ENCODE measurements at regions not wholly inside any gene's neighbourhood (a gene's known extent, or its start where the extent isn't known, plus 50 kb on each side); places are given as distances from the start of the nearest gene placed in this dataset.

- Histone ChIP-seq H3K9me3 (ENCODE audit: insufficient read depth, low read length) (no peaks in the 10 kb centered on the region), H3K9me2 (replicated peaks; ENCODE audit: insufficient read depth, low read length) (no peaks in the 10 kb centered on the region), H3K36me3 (ENCODE audit: low read length) (no peaks in the 10 kb centered on the region), H3K9ac (ENCODE audit: low read length) (no peak overlapping the region), H3K4me2 (ENCODE audit: low read depth, low read length, poor library complexity, severe bottlenecking) (no peak overlapping the region), H3K27ac (ENCODE audit: low read depth, low read length) (no peak overlapping the region), H4K20me1 (ENCODE audit: low read depth, low read length) (no peaks in the 10 kb centered on the region), H3F3A (ENCODE audit: insufficient read depth) (peaks cover 47% of the 10 kb centered on the region), H3K4me3 (ENCODE audit: insufficient read depth, low read length, poor library complexity, severe bottlenecking) (no peak overlapping the region), H2AFZ (ENCODE audit: low read depth, low read length, severe bottlenecking) (peak overlapping the region; percentile 8), H3K27me3 (ENCODE audit: low read length) (no peaks in the 10 kb centered on the region), H3K79me2 (ENCODE audit: insufficient read depth, low read length) (no peaks in the 10 kb centered on the region)
- TF ChIP-seq, protein P1, sequence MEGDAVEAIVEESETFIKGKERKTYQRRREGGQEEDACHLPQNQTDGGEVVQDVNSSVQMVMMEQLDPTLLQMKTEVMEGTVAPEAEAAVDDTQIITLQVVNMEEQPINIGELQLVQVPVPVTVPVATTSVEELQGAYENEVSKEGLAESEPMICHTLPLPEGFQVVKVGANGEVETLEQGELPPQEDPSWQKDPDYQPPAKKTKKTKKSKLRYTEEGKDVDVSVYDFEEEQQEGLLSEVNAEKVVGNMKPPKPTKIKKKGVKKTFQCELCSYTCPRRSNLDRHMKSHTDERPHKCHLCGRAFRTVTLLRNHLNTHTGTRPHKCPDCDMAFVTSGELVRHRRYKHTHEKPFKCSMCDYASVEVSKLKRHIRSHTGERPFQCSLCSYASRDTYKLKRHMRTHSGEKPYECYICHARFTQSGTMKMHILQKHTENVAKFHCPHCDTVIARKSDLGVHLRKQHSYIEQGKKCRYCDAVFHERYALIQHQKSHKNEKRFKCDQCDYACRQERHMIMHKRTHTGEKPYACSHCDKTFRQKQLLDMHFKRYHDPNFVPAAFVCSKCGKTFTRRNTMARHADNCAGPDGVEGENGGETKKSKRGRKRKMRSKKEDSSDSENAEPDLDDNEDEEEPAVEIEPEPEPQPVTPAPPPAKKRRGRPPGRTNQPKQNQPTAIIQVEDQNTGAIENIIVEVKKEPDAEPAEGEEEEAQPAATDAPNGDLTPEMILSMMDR (IDR thresholded peaks at IDR 0.05; ENCODE audit: insufficient read depth, low read length, poor library complexity, severe bottlenecking), result no peak
- TF ChIP-seq EZH2phosphoT487 (conservative IDR thresholded peaks at IDR 0.05; ENCODE audit: low read length), result no peak
Measured at GRCh38 chr15:92813485-92813884, 86.6 kb upstream of the CHD2 start.

DNA sequence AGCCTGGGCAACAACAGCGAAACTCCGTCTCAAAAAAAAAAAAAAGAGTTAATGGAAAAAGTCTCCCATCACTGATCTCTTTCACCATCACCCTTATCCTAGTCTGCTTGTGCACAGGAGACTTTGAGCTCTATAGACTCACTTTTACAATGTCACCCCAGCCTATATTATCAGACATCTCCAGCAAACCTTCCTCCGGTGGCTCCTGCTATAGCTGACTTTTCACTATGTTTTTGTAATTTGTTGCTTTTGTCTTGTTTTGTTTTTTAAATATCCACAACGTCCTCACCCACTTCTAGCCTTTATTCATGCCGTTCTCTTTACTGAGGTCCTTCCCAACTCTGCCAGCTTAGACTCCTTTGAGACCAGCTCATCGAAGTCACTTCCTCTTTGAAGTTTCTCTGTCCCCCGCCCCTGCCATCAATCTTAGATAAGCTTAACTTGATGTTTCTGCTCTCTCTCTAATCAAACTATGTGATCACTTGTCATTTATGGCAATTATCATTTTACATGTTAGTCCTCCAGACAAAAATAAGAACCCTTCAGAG is 82.7 kb upstream of the CHD2 start:
- peaks cover 36% of the 10 kb centered on the region for H3F3A ChIP-seq (ENCODE audit: insufficient read depth)
- H3K79me2 ChIP-seq (ENCODE audit: insufficient read depth, low read length), result no peaks in the 10 kb centered on the region
- H3K27ac ChIP-seq (ENCODE audit: low read depth, low read length), result peak overlapping the region; percentile 67
- H3K4me3 ChIP-seq (ENCODE audit: insufficient read depth, low read length, poor library complexity, severe bottlenecking), result peak overlapping the region; percentile 15
- no peaks in the 10 kb centered on the region for H3K9me2 ChIP-seq (replicated peaks; ENCODE audit: insufficient read depth, low read length)
- H3K4me2 ChIP-seq (ENCODE audit: low read depth, low read length, poor library complexity, severe bottlenecking), result peak overlapping the region; percentile 91
- H3K36me3 ChIP-seq (ENCODE audit: low read length), result no peaks in the 10 kb centered on the region
- no peaks in the 10 kb centered on the region for H3K9me3 ChIP-seq (ENCODE audit: insufficient read depth, low read length)
- peak overlapping the region; percentile 31; the same call in 1 of the 2 replicates for H3K9ac ChIP-seq (ENCODE audit: low read length)
- H4K20me1 ChIP-seq (ENCODE audit: low read depth, low read length), result no peaks in the 10 kb centered on the region
- H3K27me3 ChIP-seq (ENCODE audit: low read length), result no peaks in the 10 kb centered on the region
- H2AFZ ChIP-seq (ENCODE audit: low read depth, low read length, severe bottlenecking), result peak overlapping the region; percentile 69
- TF ChIP-seq, protein P1 (IDR thresholded peaks at IDR 0.05; ENCODE audit: insufficient read depth, low read length, poor library complexity, severe bottlenecking), result no peak
- no peak for TF ChIP-seq EZH2phosphoT487 (conservative IDR thresholded peaks at IDR 0.05; ENCODE audit: low read length)

GRCh38 chr15:92818651-92819277 is 81.4 kb upstream of the CHD2 start:
- H3K9me2 ChIP-seq (replicated peaks; ENCODE audit: insufficient read depth, low read length), result no peaks in the 10 kb centered on the region
- peak overlapping the region; percentile 31 for H3K9ac ChIP-seq (ENCODE audit: low read length)
- H3K9me3 ChIP-seq (ENCODE audit: insufficient read depth, low read length), result no peaks in the 10 kb centered on the region
- TF ChIP-seq, protein P1 (IDR thresholded peaks at IDR 0.05; ENCODE audit: insufficient read depth, low read length, poor library complexity, severe bottlenecking), result no peak
- TF ChIP-seq EZH2phosphoT487 (conservative IDR thresholded peaks at IDR 0.05; ENCODE audit: low read length), result no peak
- no peaks in the 10 kb centered on the region for H3K79me2 ChIP-seq (ENCODE audit: insufficient read depth, low read length)
- H3K4me2 ChIP-seq (ENCODE audit: low read depth, low read length, poor library complexity, severe bottlenecking), result peak overlapping the region; percentile 91
- peak overlapping the region; percentile 69 for H2AFZ ChIP-seq (ENCODE audit: low read depth, low read length, severe bottlenecking)
- H3K27ac ChIP-seq (ENCODE audit: low read depth, low read length), result peak overlapping the region; percentile 67
- H4K20me1 ChIP-seq (ENCODE audit: low read depth, low read length), result no peaks in the 10 kb centered on the region
- H3K36me3 ChIP-seq (ENCODE audit: low read length), result no peaks in the 10 kb centered on the region
- peaks cover 36% of the 10 kb centered on the region for H3F3A ChIP-seq (ENCODE audit: insufficient read depth)
- no peaks in the 10 kb centered on the region for H3K27me3 ChIP-seq (ENCODE audit: low read length)
- no peak overlapping the region for H3K4me3 ChIP-seq (ENCODE audit: insufficient read depth, low read length, poor library complexity, severe bottlenecking)

Data from SU-DHL-6 (cell line).